GM19455 (cell line): ENCODE measurements at regions not wholly inside any gene's neighbourhood (a gene's known extent, or its start where the extent isn't known, plus 50 kb on each side); places are given as distances from the start of the nearest gene placed in this dataset.
A peak's percentile ranks its signal among the peaks of the same experiment; 100 is the strongest.
"Not testable (repeated sequence)": the region's sequence is repeated elsewhere in the genome, so short reads cannot be mapped to it uniquely, and the experiment has no call there.

Experiments used
- ATAC-seq: cut with Tn5 transposase; IDR thresholded peaks from one replicate; pipeline ENCODE4 v1.9.1; 2021; ENCODE audit not compliant: unreplicated experiment

- ATAC-seq, result no peak
These were observed 328.0 kb upstream of the TECRL start for GRCh38 chr4:64737026-64737853.

- no peak for ATAC-seq
These were observed 320.3 kb upstream of the TECRL start for GRCh38 chr4:64729561-64729960.

GRCh38 chr4:64727960-64728359 lies 318.7 kb upstream of the TECRL start:
- ATAC-seq, result no peak

- ATAC-seq, result not testable (repeated sequence)
These were observed 318.1 kb upstream of the TECRL start for GRCh38 chr4:64727391-64727790.

- ATAC-seq, result no peak
These were observed 315.4 kb upstream of the TECRL start for GRCh38 chr4:64724689-64725088.

- ATAC-seq, result no peak
These were observed 311.9 kb upstream of the TECRL start for GRCh38 chr4:64721106-64721505.

- no peak for ATAC-seq
These were observed 308.8 kb upstream of the TECRL start for GRCh38 chr4:64718091-64718490.

GRCh38 chr4:64715741-64716140 lies 306.5 kb upstream of the TECRL start:
- no peak for ATAC-seq

- ATAC-seq, result peak; percentile 61
These were observed 304.1 kb upstream of the TECRL start for GRCh38 chr4:64713256-64713840.

GRCh38 chr4:64712590-64712989 lies 303.3 kb upstream of the TECRL start:
- no peak for ATAC-seq

GRCh38 chr4:64705989-64706388 lies 296.7 kb upstream of the TECRL start:
- no peak for ATAC-seq

- ATAC-seq, result no peak
These were observed 288.9 kb upstream of the TECRL start for GRCh38 chr4:64698171-64698570.

GRCh38 chr4:64682946-64683345 lies 273.7 kb upstream of the TECRL start:
- ATAC-seq, result no peak

- no peak for ATAC-seq
These were observed 273.2 kb upstream of the TECRL start for GRCh38 chr4:64682481-64682880.

GRCh38 chr4:64673121-64673520 lies 263.9 kb upstream of the TECRL start:
- ATAC-seq, result not testable (repeated sequence)

GRCh38 chr4:64670647-64671046 lies 261.4 kb upstream of the TECRL start:
- ATAC-seq, result no peak

GRCh38 chr4:64643841-64644240 lies 234.6 kb upstream of the TECRL start:
- ATAC-seq, result no peak

GRCh38 chr4:64642936-64643335 lies 233.7 kb upstream of the TECRL start:
- ATAC-seq, result no peak

GRCh38 chr4:64640402-64640801 lies 231.2 kb upstream of the TECRL start:
- not testable (repeated sequence) for ATAC-seq

- no peak for ATAC-seq
These were observed 216.2 kb upstream of the TECRL start for GRCh38 chr4:64625438-64625837.

GRCh38 chr4:64617800-64618199 lies 208.6 kb upstream of the TECRL start:
- no peak for ATAC-seq

GRCh38 chr4:64614276-64614675 lies 205.0 kb upstream of the TECRL start:
- ATAC-seq, result no peak

GRCh38 chr4:64613046-64613445 lies 203.8 kb upstream of the TECRL start:
- no peak for ATAC-seq
